ENCODE measurements at regions not wholly inside any gene's neighbourhood (a gene's known extent, or its start where the extent isn't known, plus 50 kb on each side); places are given as distances from the start of the nearest gene placed in this dataset.

DNA sequence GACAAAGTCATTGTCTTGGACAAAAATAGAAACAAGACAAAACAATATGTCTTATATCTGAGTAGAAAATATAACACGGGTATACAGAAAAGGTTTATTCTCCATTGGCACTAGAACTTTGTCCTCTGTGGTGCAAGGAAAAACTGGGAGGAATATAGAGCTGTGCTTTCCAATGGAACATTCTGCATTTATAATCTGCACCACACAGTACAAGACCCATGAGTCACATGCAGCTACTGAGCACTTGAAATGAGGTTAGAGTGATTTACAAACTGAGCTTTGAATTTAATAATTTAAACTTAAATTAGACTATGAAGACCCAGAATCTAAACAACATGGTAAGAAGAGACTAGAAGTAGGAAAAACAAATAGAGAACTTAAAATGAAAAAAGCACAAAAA, 86.1 kb downstream of the RAP2A start:
- Histone ChIP-seq H3K36me3 (no peaks in the 10 kb centered on the region), H3K4me3 (no peak overlapping the region), H3K27ac (no peak overlapping the region), H3K9me3 (no peaks in the 10 kb centered on the region), H3K4me1 (no peaks in the 10 kb centered on the region), H3K27me3 (no peaks in the 10 kb centered on the region)
- DNase-seq (no peak), ATAC-seq (no peak)
- WGBS, 4 donors, result 69 to 76% (median 73%) methylated on average over 1 of the region's 1 CpG
- intact Hi-C loops (cut with DNase I), result no loop called here
- TF ChIP-seq CTCF (IDR thresholded peaks at IDR 0.05) (no peak), POLR2A (IDR thresholded peaks at IDR 0.05) (no peak)

DNA sequence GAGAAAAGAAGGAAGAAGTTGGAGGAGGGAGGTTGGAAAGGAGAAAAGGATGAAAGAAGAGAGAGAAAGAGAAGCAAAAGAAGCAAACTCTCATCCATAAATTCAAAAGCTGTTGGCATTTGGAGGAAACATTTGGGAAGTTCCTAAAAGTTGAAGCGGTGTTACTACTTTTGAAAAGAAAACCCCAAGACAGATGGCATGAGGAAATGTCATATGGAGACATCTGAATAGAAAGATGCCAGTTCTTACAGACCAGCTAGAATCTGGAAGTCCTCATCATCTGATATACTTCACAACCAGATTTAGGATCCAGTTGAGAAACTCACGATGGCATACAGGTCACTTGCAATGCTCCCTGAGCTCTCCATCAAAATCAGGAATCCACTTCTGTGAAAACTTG, 86.9 kb downstream of the RAP2A start:
- Histone ChIP-seq H3K27ac (no peak overlapping the region), H3K4me1 (no peaks in the 10 kb centered on the region), H3K9me3 (no peaks in the 10 kb centered on the region), H3K36me3 (no peaks in the 10 kb centered on the region), H3K27me3 (no peaks in the 10 kb centered on the region), H3K4me3 (no peak overlapping the region)
- DNase-seq (no peak), ATAC-seq (no peak)
- 84 to 91% (median 86%) methylated on average over 2 of the region's 2 CpGs for WGBS, 4 donors
- intact Hi-C loops (cut with DNase I), result no loop called here
- TF ChIP-seq POLR2A (IDR thresholded peaks at IDR 0.05), result no peak
- TF ChIP-seq CTCF (IDR thresholded peaks at IDR 0.05), result no peak

- WGBS, 4 donors, result 84 to 87% (median 85%) methylated on average over 2 of the region's 2 CpGs
- H3K27me3 ChIP-seq, result no peaks in the 10 kb centered on the region
- DNase-seq (no peak), ATAC-seq (no peak)
- H3K4me1 ChIP-seq, result no peaks in the 10 kb centered on the region
- no peak overlapping the region for H3K4me3 ChIP-seq
- H3K36me3 ChIP-seq, result no peaks in the 10 kb centered on the region
- intact Hi-C loops (cut with DNase I), result no loop called here
- no peaks in the 10 kb centered on the region for H3K9me3 ChIP-seq
- TF ChIP-seq POLR2A (IDR thresholded peaks at IDR 0.05), result no peak
- TF ChIP-seq CTCF (IDR thresholded peaks at IDR 0.05), result no peak
- no peak overlapping the region for H3K27ac ChIP-seq
Observed at GRCh38 chr13:97521726-97522125, 87.8 kb downstream of the RAP2A start.

GRCh38 chr13:97522243-97522642, 88.3 kb downstream of the RAP2A start:
- 79 to 93% (median 86%) methylated on average over 2 of the region's 2 CpGs for WGBS, 4 donors
- TF ChIP-seq POLR2A (IDR thresholded peaks at IDR 0.05) (no peak), CTCF (IDR thresholded peaks at IDR 0.05) (no peak)
- H3K36me3 ChIP-seq, result no peaks in the 10 kb centered on the region
- intact Hi-C loops (cut with DNase I), result no loop called here
- no peak overlapping the region for H3K27ac ChIP-seq
- ATAC-seq, result no peak
- no peaks in the 10 kb centered on the region for H3K4me1 ChIP-seq
- DNase-seq, result no peak
- H3K4me3 ChIP-seq, result no peak overlapping the region
- no peaks in the 10 kb centered on the region for H3K27me3 ChIP-seq
- no peaks in the 10 kb centered on the region for H3K9me3 ChIP-seq
